ENCODE measurements at regions not wholly inside any gene's neighbourhood (a gene's known extent, or its start where the extent isn't known, plus 50 kb on each side); places are given as distances from the start of the nearest gene placed in this dataset.

GRCh38 chr6:20328924-20329300, 72.8 kb upstream of the E2F3 start:
- Histone ChIP-seq H3K4me3 (ENCODE audit: low read depth in 1 of 2, low read length in 1 of 2) (no peak overlapping the region), H3K9me3 (no peaks in the 10 kb centered on the region), H3K27me3 (no peaks in the 10 kb centered on the region), H3K27ac (no peak overlapping the region), H3K4me1 (ENCODE audit: control insufficient read depth in 1 of 2, insufficient read depth in 1 of 2, low read depth in 1 of 2, low read length in 1 of 2) (peaks cover 0 to 6% of the 10 kb centered on the region in 2 experiments), H3K36me3 (no peaks in the 10 kb centered on the region)
- TF ChIP-seq, protein P1, sequence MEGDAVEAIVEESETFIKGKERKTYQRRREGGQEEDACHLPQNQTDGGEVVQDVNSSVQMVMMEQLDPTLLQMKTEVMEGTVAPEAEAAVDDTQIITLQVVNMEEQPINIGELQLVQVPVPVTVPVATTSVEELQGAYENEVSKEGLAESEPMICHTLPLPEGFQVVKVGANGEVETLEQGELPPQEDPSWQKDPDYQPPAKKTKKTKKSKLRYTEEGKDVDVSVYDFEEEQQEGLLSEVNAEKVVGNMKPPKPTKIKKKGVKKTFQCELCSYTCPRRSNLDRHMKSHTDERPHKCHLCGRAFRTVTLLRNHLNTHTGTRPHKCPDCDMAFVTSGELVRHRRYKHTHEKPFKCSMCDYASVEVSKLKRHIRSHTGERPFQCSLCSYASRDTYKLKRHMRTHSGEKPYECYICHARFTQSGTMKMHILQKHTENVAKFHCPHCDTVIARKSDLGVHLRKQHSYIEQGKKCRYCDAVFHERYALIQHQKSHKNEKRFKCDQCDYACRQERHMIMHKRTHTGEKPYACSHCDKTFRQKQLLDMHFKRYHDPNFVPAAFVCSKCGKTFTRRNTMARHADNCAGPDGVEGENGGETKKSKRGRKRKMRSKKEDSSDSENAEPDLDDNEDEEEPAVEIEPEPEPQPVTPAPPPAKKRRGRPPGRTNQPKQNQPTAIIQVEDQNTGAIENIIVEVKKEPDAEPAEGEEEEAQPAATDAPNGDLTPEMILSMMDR (IDR thresholded peaks at IDR 0.05): no peak

DNA sequence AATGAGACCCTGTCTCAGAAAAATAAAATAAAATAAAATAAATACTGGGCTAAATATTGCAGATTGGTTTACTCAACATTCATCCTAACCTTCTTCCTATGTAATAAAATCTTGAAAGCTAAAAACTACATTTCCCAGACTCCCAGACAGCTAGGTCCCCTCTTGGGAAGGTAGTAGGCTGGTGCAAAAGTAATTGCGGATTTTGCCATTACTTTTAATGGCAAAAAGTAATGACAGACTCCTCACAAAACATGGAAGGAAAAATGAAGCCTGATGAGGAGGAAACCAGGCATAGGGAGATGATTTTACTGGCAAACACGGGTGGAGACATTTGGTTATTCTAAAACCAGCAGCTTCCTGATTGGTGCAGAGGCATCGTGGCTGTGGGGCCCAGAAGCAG, 70.6 kb upstream of the E2F3 start:
- no peak overlapping the region for H3K27ac ChIP-seq
- no peaks in the 10 kb centered on the region for H3K36me3 ChIP-seq
- no peak overlapping the region for H3K4me3 ChIP-seq (ENCODE audit: low read depth in 1 of 2, low read length in 1 of 2)
- TF ChIP-seq, protein P1 (IDR thresholded peaks at IDR 0.05): no peak
- H3K9me3 ChIP-seq: no peaks in the 10 kb centered on the region
- peaks cover 0 to 2% of the 10 kb centered on the region in 2 experiments for H3K4me1 ChIP-seq (ENCODE audit: control insufficient read depth in 1 of 2, insufficient read depth in 1 of 2, low read depth in 1 of 2, low read length in 1 of 2)
- H3K27me3 ChIP-seq: no peaks in the 10 kb centered on the region

GRCh38 chr6:20331625-20332024, 70.1 kb upstream of the E2F3 start:
- no peaks in the 10 kb centered on the region for H3K4me1 ChIP-seq (ENCODE audit: control insufficient read depth in 1 of 2, insufficient read depth in 1 of 2, low read depth in 1 of 2, low read length in 1 of 2)
- H3K27me3 ChIP-seq: no peaks in the 10 kb centered on the region
- H3K4me3 ChIP-seq (ENCODE audit: low read depth in 1 of 2, low read length in 1 of 2): no peak overlapping the region
- H3K27ac ChIP-seq: no peak overlapping the region
- no peaks in the 10 kb centered on the region for H3K9me3 ChIP-seq
- TF ChIP-seq, protein P1 (IDR thresholded peaks at IDR 0.05): no peak
- H3K36me3 ChIP-seq: no peaks in the 10 kb centered on the region

DNA sequence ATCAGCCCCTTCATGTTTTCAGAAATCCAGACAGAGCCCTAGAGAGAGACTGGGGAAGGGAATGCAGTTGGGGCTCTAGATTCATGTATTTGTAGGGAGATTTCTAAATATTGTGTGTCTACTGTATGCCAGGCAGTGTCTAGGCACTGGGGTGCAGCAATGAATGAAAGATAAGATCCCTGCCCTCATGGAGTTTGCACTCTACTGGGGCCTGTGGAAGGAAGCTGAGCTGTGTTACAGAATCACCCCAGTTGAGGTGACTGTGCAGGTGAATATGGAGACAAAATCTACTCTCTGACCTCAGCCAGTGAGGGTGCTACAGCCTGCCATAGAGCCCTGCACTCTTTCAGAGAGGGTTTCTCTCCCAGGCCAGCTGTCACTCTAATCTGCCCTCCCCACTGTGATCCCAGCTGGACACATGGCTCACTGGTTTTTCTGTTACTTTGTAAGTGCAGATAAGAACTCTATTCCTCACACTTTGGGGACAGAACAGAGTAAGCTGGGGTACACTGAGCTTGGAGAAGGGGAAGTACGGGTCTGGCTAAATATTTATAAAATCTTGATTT, 69.2 kb upstream of the E2F3 start:
- H3K4me3 ChIP-seq (ENCODE audit: low read depth in 1 of 2, low read length in 1 of 2): no peak overlapping the region
- H3K27ac ChIP-seq: no peak overlapping the region
- H3K9me3 ChIP-seq: no peaks in the 10 kb centered on the region
- H3K4me1 ChIP-seq (ENCODE audit: control insufficient read depth in 1 of 2, insufficient read depth in 1 of 2, low read depth in 1 of 2, low read length in 1 of 2): no peaks in the 10 kb centered on the region
- TF ChIP-seq, protein P1 (IDR thresholded peaks at IDR 0.05): no peak
- H3K36me3 ChIP-seq: no peaks in the 10 kb centered on the region
- H3K27me3 ChIP-seq: no peaks in the 10 kb centered on the region

DNA sequence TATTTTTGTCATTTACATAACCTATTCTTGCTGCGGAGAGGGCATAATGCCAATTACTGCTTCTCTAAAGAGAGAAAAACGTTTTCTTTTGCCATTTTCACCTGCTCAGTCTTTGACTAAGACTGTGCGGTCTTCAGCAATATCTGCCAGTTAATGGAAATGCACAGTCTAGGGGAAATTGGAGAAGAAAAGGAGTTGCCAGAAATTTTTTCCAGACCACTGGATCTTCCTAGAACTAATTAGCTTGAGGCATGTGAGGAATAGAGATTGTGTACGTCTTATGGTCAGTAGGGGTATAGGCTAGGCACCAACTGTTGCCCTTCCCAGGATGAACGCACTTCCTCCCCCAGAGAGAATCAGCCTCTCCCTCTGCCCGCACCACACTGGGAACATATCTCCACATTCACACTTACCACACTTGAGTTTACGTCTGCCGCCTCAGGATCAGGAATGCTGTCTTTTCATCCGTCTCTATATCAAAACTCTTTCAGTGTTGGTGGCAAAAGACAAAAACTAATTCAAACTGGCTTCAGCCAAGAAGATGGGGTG, 67.9 kb upstream of the E2F3 start:
- no peak overlapping the region for H3K4me3 ChIP-seq (ENCODE audit: low read depth in 1 of 2, low read length in 1 of 2)
- no peaks in the 10 kb centered on the region for H3K27me3 ChIP-seq
- no peaks in the 10 kb centered on the region for H3K9me3 ChIP-seq
- no peaks in the 10 kb centered on the region for H3K4me1 ChIP-seq (ENCODE audit: control insufficient read depth in 1 of 2, insufficient read depth in 1 of 2, low read depth in 1 of 2, low read length in 1 of 2)
- TF ChIP-seq, protein P1 (IDR thresholded peaks at IDR 0.05): no peak
- no peak overlapping the region for H3K27ac ChIP-seq
- H3K36me3 ChIP-seq: no peaks in the 10 kb centered on the region
